SU-DHL-6 (cell line): ENCODE measurements at regions not wholly inside any gene's neighbourhood (a gene's known extent, or its start where the extent isn't known, plus 50 kb on each side); places are given as distances from the start of the nearest gene placed in this dataset.

Experiments
- H2AFZ ChIP-seq: fragments of 200-600 bp; sonication (generic); 2 replicates; pipeline ENCODE4 v1.6.1; 2014; ENCODE audit warnings: low read depth, mild to moderate bottlenecking, moderate library complexity, mixed read lengths, antibody characterized with exemption, low read length; ENCODE audit not compliant: severe bottlenecking
- H3F3A ChIP-seq: fragments of 200-600 bp; shearing (Covaris generic); 2 replicates; pipeline ENCODE4 v1.6.0; 2016; ENCODE audit warnings: antibody characterized with exemption, mild to moderate bottlenecking; ENCODE audit not compliant: insufficient read depth
- H3K27ac ChIP-seq: fragments of 200-600 bp; sonication (generic); 2 replicates; pipeline ENCODE4 v1.5.1; 2016; ENCODE audit warnings: low read depth, mild to moderate bottlenecking, low read length, moderate library complexity, mixed read lengths
- H3K27me3 ChIP-seq: fragments of 200-600 bp; sonication (generic), shearing (Covaris generic); 2 replicates; pipeline ENCODE4 v1.6.0; 2014; ENCODE audit warnings: mild to moderate bottlenecking, low read length
- H3K36me3 ChIP-seq: fragments of 200-600 bp; sonication (generic); 2 replicates; pipeline ENCODE4 v1.6.1; 2014; ENCODE audit warnings: mild to moderate bottlenecking, low read length, mixed read lengths
- H3K4me2 ChIP-seq: fragments of 300-600, 200-600 bp; shearing (Covaris generic), sonication (generic); 2 replicates; pipeline ENCODE4 v1.6.0; 2014; ENCODE audit warnings: low read length, low read depth, mild to moderate bottlenecking; ENCODE audit not compliant: poor library complexity, severe bottlenecking
- H3K4me3 ChIP-seq: fragments of 200-600 bp; sonication (generic); 2 replicates; pipeline ENCODE4 v1.5.1; 2014; ENCODE audit warnings: antibody characterized with exemption, low read length, mild to moderate bottlenecking, mixed read lengths; ENCODE audit not compliant: insufficient read depth, poor library complexity, severe bottlenecking
- H3K79me2 ChIP-seq: fragments of 200-600 bp; sonication (generic); 2 replicates; pipeline ENCODE4 v1.6.1; 2014; ENCODE audit warnings: mild to moderate bottlenecking, low read length, moderate library complexity; ENCODE audit not compliant: insufficient read depth
- H3K9ac ChIP-seq: fragments of 200-600 bp; sonication (generic); 2 replicates; pipeline ENCODE4 v1.7.0; 2014; ENCODE audit warnings: mild to moderate bottlenecking, low read length
- H3K9me2 ChIP-seq: fragments of 200-600 bp; sonication (generic); replicated peaks from 2 replicates; pipeline ENCODE4 v1.6.1; 2014; ENCODE audit warnings: low read length; ENCODE audit not compliant: insufficient read depth
- H3K9me3 ChIP-seq: fragments of 200-600 bp; sonication (generic); 2 replicates; pipeline ENCODE4 v1.6.1; 2014; ENCODE audit warnings: low read length, mixed read lengths; ENCODE audit not compliant: insufficient read depth
- H4K20me1 ChIP-seq: fragments of 200-600 bp; sonication (generic); 2 replicates; pipeline ENCODE4 v1.6.1; 2014; ENCODE audit warnings: low read depth, mild to moderate bottlenecking, antibody characterized with exemption, low read length, moderate library complexity, mixed read lengths
- EZH2phosphoT487 ChIP-seq: fragments of 200-600 bp; sonication (generic), shearing (Covaris generic); conservative IDR thresholded peaks from 2 replicates; pipeline ENCODE4 v1.6.1; 2018; ENCODE audit warnings: mild to moderate bottlenecking, antibody characterized with exemption, low read length, moderate library complexity, mixed read lengths
- TF ChIP-seq, protein P1 (sequence below): fragments of 200-600 bp; sonication (generic); IDR thresholded peaks from one replicate; pipeline ENCODE4 v1.5.1; 2017; ENCODE audit warnings: antibody characterized with exemption, mild to moderate bottlenecking, low read length, moderate library complexity; ENCODE audit not compliant: insufficient read depth, poor library complexity, severe bottlenecking

DNA sequence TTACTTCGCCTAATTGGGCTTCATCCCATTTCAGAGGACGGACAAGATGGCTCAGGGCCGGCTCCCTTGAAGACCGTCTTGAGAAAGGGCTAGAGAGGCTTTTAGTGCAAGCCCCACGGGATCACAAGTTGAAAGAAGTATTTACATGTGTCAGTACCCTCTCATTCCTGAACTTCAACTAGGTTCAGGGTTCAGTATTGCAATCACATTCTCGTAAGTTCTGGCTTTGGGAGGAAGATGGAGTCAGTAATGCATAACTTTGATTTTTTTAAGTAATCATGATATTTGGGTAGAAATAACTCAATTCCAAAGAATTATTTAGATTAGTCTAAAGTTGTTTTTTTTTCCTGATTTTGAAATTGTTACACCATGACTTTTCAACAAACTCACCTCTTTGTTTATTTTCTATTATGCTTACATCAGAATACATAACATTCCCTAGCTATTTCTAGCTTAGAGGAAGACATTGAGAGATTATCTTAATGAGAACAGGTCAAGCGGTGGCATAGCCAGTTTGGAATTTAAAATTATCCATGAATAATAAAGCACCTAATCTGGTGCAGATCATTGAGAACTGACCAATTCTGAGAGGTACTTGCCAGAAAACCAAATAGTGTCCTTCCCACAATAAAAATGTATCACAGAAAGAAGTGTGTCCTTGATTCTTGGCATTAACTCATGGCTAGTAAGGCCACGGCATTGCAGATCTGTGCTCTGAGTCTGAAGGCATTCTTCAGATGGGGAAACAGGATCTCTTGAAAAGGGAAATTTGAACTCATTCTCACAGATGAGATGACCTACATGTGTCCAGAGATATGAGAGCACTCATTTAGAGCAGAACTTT, 92.1 kb upstream of the BLID start:
- Histone ChIP-seq H3K79me2 (no peaks in the 10 kb centered on the region), H2AFZ (no peak overlapping the region), H3F3A (no peaks in the 10 kb centered on the region), H3K27me3 (no peaks in the 10 kb centered on the region), H3K4me2 (no peak overlapping the region), H3K9me2 (no peaks in the 10 kb centered on the region), H3K36me3 (no peaks in the 10 kb centered on the region), H3K9me3 (no peaks in the 10 kb centered on the region), H4K20me1 (no peaks in the 10 kb centered on the region), H3K9ac (no peak overlapping the region), H3K27ac (no peak overlapping the region), H3K4me3 (no peak overlapping the region)
- TF ChIP-seq, protein P1, sequence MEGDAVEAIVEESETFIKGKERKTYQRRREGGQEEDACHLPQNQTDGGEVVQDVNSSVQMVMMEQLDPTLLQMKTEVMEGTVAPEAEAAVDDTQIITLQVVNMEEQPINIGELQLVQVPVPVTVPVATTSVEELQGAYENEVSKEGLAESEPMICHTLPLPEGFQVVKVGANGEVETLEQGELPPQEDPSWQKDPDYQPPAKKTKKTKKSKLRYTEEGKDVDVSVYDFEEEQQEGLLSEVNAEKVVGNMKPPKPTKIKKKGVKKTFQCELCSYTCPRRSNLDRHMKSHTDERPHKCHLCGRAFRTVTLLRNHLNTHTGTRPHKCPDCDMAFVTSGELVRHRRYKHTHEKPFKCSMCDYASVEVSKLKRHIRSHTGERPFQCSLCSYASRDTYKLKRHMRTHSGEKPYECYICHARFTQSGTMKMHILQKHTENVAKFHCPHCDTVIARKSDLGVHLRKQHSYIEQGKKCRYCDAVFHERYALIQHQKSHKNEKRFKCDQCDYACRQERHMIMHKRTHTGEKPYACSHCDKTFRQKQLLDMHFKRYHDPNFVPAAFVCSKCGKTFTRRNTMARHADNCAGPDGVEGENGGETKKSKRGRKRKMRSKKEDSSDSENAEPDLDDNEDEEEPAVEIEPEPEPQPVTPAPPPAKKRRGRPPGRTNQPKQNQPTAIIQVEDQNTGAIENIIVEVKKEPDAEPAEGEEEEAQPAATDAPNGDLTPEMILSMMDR: no peak
- TF ChIP-seq EZH2phosphoT487: no peak

DNA sequence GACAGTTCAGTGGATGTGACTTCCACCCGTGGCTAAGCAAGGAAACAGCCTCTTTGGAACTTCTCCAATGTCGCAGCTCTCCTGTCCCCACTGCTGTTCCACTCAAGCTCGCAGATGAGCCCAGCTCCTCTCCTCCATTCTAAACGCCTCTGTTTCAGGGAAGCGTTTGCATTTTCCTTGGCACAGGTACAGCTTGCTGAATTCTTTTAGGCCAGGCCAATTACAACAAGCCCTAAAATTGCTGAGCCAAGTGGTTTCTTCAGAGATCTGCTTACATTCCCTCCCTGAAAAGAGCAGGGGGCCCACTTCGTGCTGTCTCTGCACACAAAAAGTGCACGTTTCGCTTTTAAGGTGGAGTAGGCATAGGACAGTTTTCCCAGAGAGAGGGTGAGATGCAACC, 91.5 kb upstream of the BLID start:
- no peaks in the 10 kb centered on the region for H3F3A ChIP-seq
- H3K4me2 ChIP-seq: no peak overlapping the region
- H4K20me1 ChIP-seq: no peaks in the 10 kb centered on the region
- H3K9ac ChIP-seq: no peak overlapping the region
- H3K27me3 ChIP-seq: no peaks in the 10 kb centered on the region
- no peak overlapping the region for H2AFZ ChIP-seq
- no peaks in the 10 kb centered on the region for H3K79me2 ChIP-seq
- H3K9me3 ChIP-seq: no peaks in the 10 kb centered on the region
- H3K36me3 ChIP-seq: no peaks in the 10 kb centered on the region
- no peak overlapping the region for H3K27ac ChIP-seq
- no peaks in the 10 kb centered on the region for H3K9me2 ChIP-seq
- no peak for TF ChIP-seq EZH2phosphoT487
- TF ChIP-seq, protein P1: no peak
- H3K4me3 ChIP-seq: no peak overlapping the region

DNA sequence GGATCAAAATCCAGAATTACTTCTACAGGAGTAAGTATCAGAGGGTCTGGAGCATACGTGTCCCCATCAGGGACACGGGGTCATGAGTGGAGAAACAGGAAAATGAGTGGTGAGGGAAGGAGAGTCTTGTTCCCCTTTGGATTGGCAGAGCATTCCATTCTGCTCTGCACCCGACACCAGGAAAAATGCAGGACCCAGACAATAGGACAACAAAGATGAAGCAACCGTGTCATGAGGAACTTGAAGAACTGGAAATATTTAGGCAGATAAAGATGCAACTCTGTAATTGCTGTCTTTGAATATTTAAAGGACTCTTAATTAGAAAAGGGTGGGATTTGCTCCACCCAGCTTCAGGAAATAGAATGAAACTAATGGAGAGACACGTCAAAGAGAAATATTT, 89.0 kb upstream of the BLID start:
- H3K4me3 ChIP-seq: no peak overlapping the region
- no peak overlapping the region for H2AFZ ChIP-seq
- no peaks in the 10 kb centered on the region for H3F3A ChIP-seq
- no peak overlapping the region for H3K4me2 ChIP-seq
- no peaks in the 10 kb centered on the region for H3K79me2 ChIP-seq
- H3K36me3 ChIP-seq: no peaks in the 10 kb centered on the region
- no peaks in the 10 kb centered on the region for H3K9me2 ChIP-seq
- no peak overlapping the region for H3K27ac ChIP-seq
- no peak for TF ChIP-seq EZH2phosphoT487
- TF ChIP-seq, protein P1: no peak
- no peaks in the 10 kb centered on the region for H3K27me3 ChIP-seq
- H3K9me3 ChIP-seq: no peaks in the 10 kb centered on the region
- H3K9ac ChIP-seq: no peak overlapping the region
- H4K20me1 ChIP-seq: no peaks in the 10 kb centered on the region
